Left ventricle myocardium inferior (tissue), 1 donor: ENCODE measurements at regions not wholly inside any gene's neighbourhood (a gene's known extent, or its start where the extent isn't known, plus 50 kb on each side); places are given as distances from the start of the nearest gene placed in this dataset.
"Not testable (repeated sequence)": the region's sequence is repeated elsewhere in the genome, so short reads cannot be mapped to it uniquely, and the experiment has no call there.

Experiments
- DNase-seq: peaks from one replicate; pipeline ENCODE4 v3.0.0-alpha.2; 2020
- H3K27ac ChIP-seq: fragments of 200-600 bp; replicated peaks from 2 replicates; pipeline ENCODE4 v1.8.0; 2021
- H3K27me3 ChIP-seq: fragments of 200-600 bp; 2 replicates; pipeline ENCODE4 v1.8.0; 2021; ENCODE audit warnings: low read depth
- H3K36me3 ChIP-seq: fragments of 200-600 bp; 2 replicates; pipeline ENCODE4 v1.8.0; 2021
- H3K4me1 ChIP-seq: fragments of 200-600 bp; 2 replicates; pipeline ENCODE4 v1.8.0; 2021
- H3K4me3 ChIP-seq: fragments of 200-600 bp; 2 replicates; pipeline ENCODE4 v1.8.0; 2021; ENCODE audit warnings: mild to moderate bottlenecking, moderate library complexity
- H3K9me3 ChIP-seq: fragments of 200-600 bp; replicated peaks from 2 replicates; pipeline ENCODE4 v1.8.0; 2021
- intact Hi-C: fragments of 100-400 bp; cut with micrococcal nuclease; formaldehyde crosslinking; loops from one replicate; pipeline ENCODE4 v1.11.0; 2022
- TF ChIP-seq, protein P1 (sequence below): fragments of 200-600 bp; IDR thresholded peaks from 2 replicates; pipeline ENCODE4 v1.8.0; 2021; ENCODE audit warnings: antibody characterized with exemption, mild to moderate bottlenecking, borderline replicate concordance
- donor health status: DM: no; HTN: yes; CAD: no; lungs with severe emphysema.

GRCh38 chr12:7591531-7591930 lies 74.2 kb downstream of the APOBEC1 start:
- Histone ChIP-seq H3K4me1 (no peaks in the 10 kb centered on the region), H3K27me3 (peaks cover 20% of the 10 kb centered on the region), H3K36me3 (no peaks in the 10 kb centered on the region), H3K27ac (no peak overlapping the region), H3K9me3 (peaks cover 12% of the 10 kb centered on the region), H3K4me3 (no peak overlapping the region)
- intact Hi-C loops: no loop called here
- TF ChIP-seq, protein P1, sequence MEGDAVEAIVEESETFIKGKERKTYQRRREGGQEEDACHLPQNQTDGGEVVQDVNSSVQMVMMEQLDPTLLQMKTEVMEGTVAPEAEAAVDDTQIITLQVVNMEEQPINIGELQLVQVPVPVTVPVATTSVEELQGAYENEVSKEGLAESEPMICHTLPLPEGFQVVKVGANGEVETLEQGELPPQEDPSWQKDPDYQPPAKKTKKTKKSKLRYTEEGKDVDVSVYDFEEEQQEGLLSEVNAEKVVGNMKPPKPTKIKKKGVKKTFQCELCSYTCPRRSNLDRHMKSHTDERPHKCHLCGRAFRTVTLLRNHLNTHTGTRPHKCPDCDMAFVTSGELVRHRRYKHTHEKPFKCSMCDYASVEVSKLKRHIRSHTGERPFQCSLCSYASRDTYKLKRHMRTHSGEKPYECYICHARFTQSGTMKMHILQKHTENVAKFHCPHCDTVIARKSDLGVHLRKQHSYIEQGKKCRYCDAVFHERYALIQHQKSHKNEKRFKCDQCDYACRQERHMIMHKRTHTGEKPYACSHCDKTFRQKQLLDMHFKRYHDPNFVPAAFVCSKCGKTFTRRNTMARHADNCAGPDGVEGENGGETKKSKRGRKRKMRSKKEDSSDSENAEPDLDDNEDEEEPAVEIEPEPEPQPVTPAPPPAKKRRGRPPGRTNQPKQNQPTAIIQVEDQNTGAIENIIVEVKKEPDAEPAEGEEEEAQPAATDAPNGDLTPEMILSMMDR: no peak
- no peak for DNase-seq

- H3K4me3 ChIP-seq, DNase-seq, intact Hi-C loops, H3K36me3 ChIP-seq, H3K27ac ChIP-seq, H3K4me1 ChIP-seq: not testable (repeated sequence)
- Histone ChIP-seq H3K27me3 (peaks cover 20% of the 10 kb centered on the region), H3K9me3 (peaks cover 13% of the 10 kb centered on the region)
These were observed 75.6 kb downstream of the APOBEC1 start for GRCh38 chr12:7590085-7590484.

DNA sequence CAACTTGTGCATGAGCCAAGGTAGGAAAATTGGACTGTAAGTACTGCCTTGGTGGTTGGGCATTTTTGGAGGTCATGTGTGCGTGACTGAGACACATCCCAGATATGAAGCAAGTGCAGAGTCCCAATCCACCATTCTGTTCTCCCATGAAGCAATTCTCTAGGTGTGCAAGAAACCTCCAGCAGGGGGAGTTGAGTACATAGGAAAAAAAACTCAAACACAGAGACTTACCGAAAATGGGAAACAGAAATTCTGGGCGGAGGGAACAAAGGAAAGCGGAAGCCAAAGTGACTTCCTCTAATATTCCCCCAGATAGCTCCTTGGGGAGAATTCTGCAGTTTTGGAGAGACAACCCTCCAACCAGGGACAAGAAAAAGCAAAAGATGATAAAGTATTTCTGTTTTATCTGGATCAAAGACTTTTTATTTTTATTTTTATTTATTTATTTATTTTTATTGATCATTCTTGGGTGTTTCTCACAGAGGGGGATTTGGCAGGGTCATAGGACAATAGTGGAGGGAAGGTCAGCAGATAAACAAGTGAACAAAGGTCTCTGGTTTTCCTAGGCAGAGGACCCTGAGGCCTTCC lies 76.9 kb downstream of the APOBEC1 start:
- H3K4me1 ChIP-seq, DNase-seq, H3K27ac ChIP-seq, intact Hi-C loops, H3K36me3 ChIP-seq, H3K4me3 ChIP-seq: not testable (repeated sequence)
- peaks cover 13% of the 10 kb centered on the region for H3K9me3 ChIP-seq
- peaks cover 10% of the 10 kb centered on the region for H3K27me3 ChIP-seq
- TF ChIP-seq, protein P1: peak; percentile 57

GRCh38 chr12:7584137-7584536 lies 80.6 kb upstream of the CD163 start:
- H3K36me3 ChIP-seq, H3K4me1 ChIP-seq, H3K27me3 ChIP-seq, DNase-seq, H3K27ac ChIP-seq, intact Hi-C loops, H3K4me3 ChIP-seq: not testable (repeated sequence)
- peaks cover 21% of the 10 kb centered on the region for H3K9me3 ChIP-seq

DNA sequence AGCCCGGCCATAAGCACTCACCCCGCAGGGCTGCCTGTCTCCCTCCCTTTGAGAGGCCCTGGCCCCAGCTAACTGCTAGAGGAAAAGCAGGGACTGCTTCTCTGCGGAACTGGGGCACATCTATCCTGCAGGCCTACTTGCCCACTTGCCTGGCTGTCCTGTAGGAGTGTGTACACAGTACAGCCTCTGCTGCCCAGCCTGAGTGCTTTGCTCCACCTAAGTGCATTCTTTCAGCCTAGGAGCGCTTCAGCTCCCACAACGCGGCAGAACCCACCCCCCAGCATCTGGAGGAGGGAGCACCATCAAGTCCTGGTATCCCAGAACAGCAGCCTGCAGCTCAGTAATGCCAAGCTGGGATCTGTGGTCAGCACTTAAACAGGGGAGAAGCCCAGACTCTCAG lies 79.9 kb upstream of the CD163 start:
- TF ChIP-seq, protein P1: no peak
- peaks cover 6% of the 10 kb centered on the region for H3K27me3 ChIP-seq
- H3K4me3 ChIP-seq: no peak overlapping the region
- intact Hi-C loops: no loop called here
- H3K4me1 ChIP-seq: no peaks in the 10 kb centered on the region
- no peaks in the 10 kb centered on the region for H3K36me3 ChIP-seq
- no peak overlapping the region for H3K27ac ChIP-seq
- peaks cover 28% of the 10 kb centered on the region for H3K9me3 ChIP-seq
- no peak for DNase-seq

- no peak for DNase-seq
- intact Hi-C loops: no loop called here
- H3K4me1 ChIP-seq: no peaks in the 10 kb centered on the region
- H3K27ac ChIP-seq: no peak overlapping the region
- TF ChIP-seq, protein P1: no peak
- peaks cover 28% of the 10 kb centered on the region for H3K9me3 ChIP-seq
- H3K4me3 ChIP-seq: no peak overlapping the region
- no peaks in the 10 kb centered on the region for H3K36me3 ChIP-seq
- peaks cover 6% of the 10 kb centered on the region for H3K27me3 ChIP-seq
These were observed 79.2 kb upstream of the CD163 start for GRCh38 chr12:7582796-7583195.

- H3K36me3 ChIP-seq: no peaks in the 10 kb centered on the region
- H3K27ac ChIP-seq: no peak overlapping the region
- H3K4me3 ChIP-seq: no peak overlapping the region
- H3K27me3 ChIP-seq: peaks cover 6% of the 10 kb centered on the region
- no peak for DNase-seq
- TF ChIP-seq, protein P1: no peak
- H3K4me1 ChIP-seq: no peaks in the 10 kb centered on the region
- H3K9me3 ChIP-seq: peaks cover 17% of the 10 kb centered on the region
- intact Hi-C loops: no loop called here
These were observed 78.0 kb upstream of the CD163 start for GRCh38 chr12:7581625-7582024.
